SK-N-SH treated with all-trans-retinoic acid at 6 μM for 48 hours (cell line): ENCODE measurements at regions not wholly inside any gene's neighbourhood (a gene's known extent, or its start where the extent isn't known, plus 50 kb on each side); places are given as distances from the start of the nearest gene placed in this dataset.

ENCODE experiments used
- ATAC-seq: fragments of 200-7000 bp; cut with Tn5 transposase; 3 replicates; pipeline ENCODE4 v1.9.1; 2020; ENCODE audit warnings: mild to moderate bottlenecking, moderate library complexity
- ARNTL ChIP-seq: fragments of 450-650 bp; formaldehyde crosslinking; IDR thresholded peaks from 2 replicates; pipeline ENCODE4 v1.5.0; 2020; ENCODE audit warnings: low read depth, mild to moderate bottlenecking, moderate library complexity, borderline replicate concordance
- BACH2 ChIP-seq: fragments of 250-450 bp; sonication (Bioruptor Pico); IDR thresholded peaks from 2 replicates; pipeline ENCODE4 v1.9.0; 2021; ENCODE audit warnings: mild to moderate bottlenecking, borderline replicate concordance
- CSDC2 ChIP-seq: fragments of 250-450 bp; sonication (Bioruptor Pico); IDR thresholded peaks from 2 replicates; pipeline ENCODE4 v1.5.0; 2020; ENCODE audit warnings: mild to moderate bottlenecking, moderate library complexity
- ESRRG ChIP-seq: fragments of 250-450 bp; sonication (Bioruptor Pico); IDR thresholded peaks from 2 replicates; pipeline ENCODE4 v1.6.1; 2021; ENCODE audit warnings: mild to moderate bottlenecking
- GLIS3 ChIP-seq: fragments of 250-450 bp; sonication (Bioruptor Pico); IDR thresholded peaks from 2 replicates; pipeline ENCODE4 v1.5.0; 2020; ENCODE audit warnings: mild to moderate bottlenecking, moderate library complexity
- ISL1 ChIP-seq: fragments of 250-450 bp; sonication (Bioruptor Pico); IDR thresholded peaks from 2 replicates; pipeline ENCODE4 v2.1.2; 2022; ENCODE audit warnings: mild to moderate bottlenecking, moderate library complexity
- OSR1 ChIP-seq: fragments of 250-450 bp; sonication (Bioruptor Pico); IDR thresholded peaks from 2 replicates; pipeline ENCODE4 v1.8.0; 2022; ENCODE audit warnings: moderate library complexity, mild to moderate bottlenecking, inconsistent platforms
- PPARA ChIP-seq: fragments of 250-450 bp; sonication (Bioruptor Pico); IDR thresholded peaks from 2 replicates; pipeline ENCODE4 v1.5.0; 2020; ENCODE audit warnings: mild to moderate bottlenecking, borderline replicate concordance
- RARB ChIP-seq: fragments of 250-450 bp; sonication (Bioruptor Pico); IDR thresholded peaks from 2 replicates; pipeline ENCODE4 v1.8.0; 2021; ENCODE audit warnings: mild to moderate bottlenecking, moderate library complexity
- SNAI2 ChIP-seq: fragments of 250-450 bp; sonication (Bioruptor Pico); IDR thresholded peaks from 2 replicates; pipeline ENCODE4 v1.5.0; 2020; ENCODE audit warnings: mild to moderate bottlenecking, moderate library complexity
- TCF4 ChIP-seq: fragments of 250-450 bp; sonication (Bioruptor Pico); IDR thresholded peaks from 2 replicates; pipeline ENCODE4 v1.8.0; 2021; ENCODE audit warnings: mild to moderate bottlenecking, moderate library complexity, borderline replicate concordance
- TOX ChIP-seq: fragments of 250-450 bp; sonication (Bioruptor Pico); IDR thresholded peaks from 2 replicates; pipeline ENCODE4 v1.8.0; 2021; ENCODE audit warnings: mild to moderate bottlenecking, moderate library complexity, borderline replicate concordance
- ZC3H10 ChIP-seq: fragments of 250-450 bp; sonication (Bioruptor Pico); IDR thresholded peaks from 2 replicates; pipeline ENCODE4 v1.5.1; 2021; ENCODE audit warnings: mild to moderate bottlenecking, moderate library complexity
- ZFP3 ChIP-seq: fragments of 250-450 bp; sonication (Bioruptor Pico); IDR thresholded peaks from 2 replicates; pipeline ENCODE4 v1.5.0; 2020; ENCODE audit warnings: mild to moderate bottlenecking, moderate library complexity
- ZFP30 ChIP-seq: fragments of 450-650 bp; formaldehyde crosslinking; IDR thresholded peaks from 2 replicates; pipeline ENCODE4 v1.5.0; 2022; ENCODE audit warnings: mild to moderate bottlenecking, moderate library complexity
- ZNF565 ChIP-seq: fragments of 450-650 bp; formaldehyde crosslinking; conservative IDR thresholded peaks from 2 replicates; pipeline ENCODE4 v1.5.0; 2020; ENCODE audit warnings: low read depth, mild to moderate bottlenecking, moderate library complexity
- ZNF70 ChIP-seq: fragments of 450-650 bp; formaldehyde crosslinking; IDR thresholded peaks from 2 replicates; pipeline ENCODE4 v1.5.0; 2020; ENCODE audit warnings: mild to moderate bottlenecking, moderate library complexity
- ZNF8 ChIP-seq: fragments of 450-650 bp; formaldehyde crosslinking; IDR thresholded peaks from 2 replicates; pipeline ENCODE4 v1.5.0; 2020; ENCODE audit warnings: mild to moderate bottlenecking, moderate library complexity
- TF ChIP-seq, protein P1 (sequence below): fragments of 250-450 bp; sonication (Bioruptor Pico); IDR thresholded peaks from 2 replicates; pipeline ENCODE4 v1.8.0; 2021; ENCODE audit warnings: low read depth, mild to moderate bottlenecking, moderate library complexity, borderline replicate concordance
- TF ChIP-seq, protein P2 (sequence below): fragments of 250-450 bp; sonication (Bioruptor Pico); IDR thresholded peaks from 2 replicates; pipeline ENCODE4 v1.5.1; 2020; ENCODE audit warnings: low read depth, mild to moderate bottlenecking, moderate library complexity
- TF ChIP-seq, protein P3 (sequence below): fragments of 250-450 bp; sonication (Bioruptor Pico); IDR thresholded peaks from 2 replicates; pipeline ENCODE4 v1.5.1; 2021; ENCODE audit warnings: mild to moderate bottlenecking, moderate library complexity
- TF ChIP-seq, protein P4 (sequence below): fragments of 250-450 bp; sonication (Bioruptor Pico); IDR thresholded peaks from 2 replicates; pipeline ENCODE4 v1.8.0; 2020; ENCODE audit warnings: mild to moderate bottlenecking, moderate library complexity, borderline replicate concordance
- TF ChIP-seq, protein P5 (sequence below): fragments of 250-450 bp; sonication (Bioruptor Pico); IDR thresholded peaks from 2 replicates; pipeline ENCODE4 v1.5.0; 2020; ENCODE audit warnings: mild to moderate bottlenecking, moderate library complexity

DNA sequence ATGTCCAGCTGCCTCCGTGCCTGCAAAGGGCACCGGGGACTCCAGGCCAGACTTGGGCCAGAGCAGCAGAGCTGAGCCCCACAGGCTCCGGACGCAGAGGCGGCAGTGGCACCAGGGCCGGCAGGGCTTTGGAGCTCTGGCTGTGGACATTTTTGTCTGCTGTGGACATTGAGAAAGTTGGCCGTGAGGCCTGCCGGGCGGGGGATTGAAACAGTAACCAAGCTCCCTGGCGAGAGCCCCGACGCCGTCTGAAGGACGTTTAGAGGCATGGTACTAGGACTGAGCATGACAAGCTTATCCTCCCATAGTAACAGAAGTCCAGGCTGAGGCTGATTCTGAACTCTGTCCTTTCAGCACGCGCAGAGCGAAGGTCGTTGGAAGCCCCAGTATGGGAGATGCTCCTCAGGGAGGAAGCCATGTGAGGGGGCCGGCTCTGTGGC lies 323.8 kb downstream of the AMY1C start:
- TF ChIP-seq SNAI2 (CRISPR knock-in tag) (no peak), TCF4 (CRISPR knock-in tag) (no peak), ARNTL (CRISPR knock-in tag) (no peak), OSR1 (CRISPR knock-in tag) (no peak), PPARA (CRISPR knock-in tag) (no peak), ZFP30 (CRISPR knock-in tag) (no peak), ISL1 (no peak), ZFP3 (no peak), ZNF70 (no peak), TOX (CRISPR knock-in tag) (no peak), CSDC2 (CRISPR knock-in tag) (no peak)
- TF ChIP-seq, protein P1, sequence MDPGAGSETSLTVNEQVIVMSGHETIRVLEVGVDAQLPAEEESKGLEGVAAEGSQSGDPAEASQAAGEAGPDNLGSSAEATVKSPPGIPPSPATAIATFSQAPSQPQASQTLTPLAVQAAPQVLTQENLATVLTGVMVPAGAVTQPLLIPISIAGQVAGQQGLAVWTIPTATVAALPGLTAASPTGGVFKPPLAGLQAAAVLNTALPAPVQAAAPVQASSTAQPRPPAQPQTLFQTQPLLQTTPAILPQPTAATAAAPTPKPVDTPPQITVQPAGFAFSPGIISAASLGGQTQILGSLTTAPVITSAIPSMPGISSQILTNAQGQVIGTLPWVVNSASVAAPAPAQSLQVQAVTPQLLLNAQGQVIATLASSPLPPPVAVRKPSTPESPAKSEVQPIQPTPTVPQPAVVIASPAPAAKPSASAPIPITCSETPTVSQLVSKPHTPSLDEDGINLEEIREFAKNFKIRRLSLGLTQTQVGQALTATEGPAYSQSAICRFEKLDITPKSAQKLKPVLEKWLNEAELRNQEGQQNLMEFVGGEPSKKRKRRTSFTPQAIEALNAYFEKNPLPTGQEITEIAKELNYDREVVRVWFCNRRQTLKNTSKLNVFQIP (CRISPR knock-in tag), result no peak
- TF ChIP-seq, protein P2, sequence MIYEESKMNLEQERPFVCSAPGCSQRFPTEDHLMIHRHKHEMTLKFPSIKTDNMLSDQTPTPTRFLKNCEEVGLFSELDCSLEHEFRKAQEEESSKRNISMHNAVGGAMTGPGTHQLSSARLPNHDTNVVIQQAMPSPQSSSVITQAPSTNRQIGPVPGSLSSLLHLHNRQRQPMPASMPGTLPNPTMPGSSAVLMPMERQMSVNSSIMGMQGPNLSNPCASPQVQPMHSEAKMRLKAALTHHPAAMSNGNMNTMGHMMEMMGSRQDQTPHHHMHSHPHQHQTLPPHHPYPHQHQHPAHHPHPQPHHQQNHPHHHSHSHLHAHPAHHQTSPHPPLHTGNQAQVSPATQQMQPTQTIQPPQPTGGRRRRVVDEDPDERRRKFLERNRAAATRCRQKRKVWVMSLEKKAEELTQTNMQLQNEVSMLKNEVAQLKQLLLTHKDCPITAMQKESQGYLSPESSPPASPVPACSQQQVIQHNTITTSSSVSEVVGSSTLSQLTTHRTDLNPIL (CRISPR knock-in tag), result no peak
- TF ChIP-seq, protein P3, sequence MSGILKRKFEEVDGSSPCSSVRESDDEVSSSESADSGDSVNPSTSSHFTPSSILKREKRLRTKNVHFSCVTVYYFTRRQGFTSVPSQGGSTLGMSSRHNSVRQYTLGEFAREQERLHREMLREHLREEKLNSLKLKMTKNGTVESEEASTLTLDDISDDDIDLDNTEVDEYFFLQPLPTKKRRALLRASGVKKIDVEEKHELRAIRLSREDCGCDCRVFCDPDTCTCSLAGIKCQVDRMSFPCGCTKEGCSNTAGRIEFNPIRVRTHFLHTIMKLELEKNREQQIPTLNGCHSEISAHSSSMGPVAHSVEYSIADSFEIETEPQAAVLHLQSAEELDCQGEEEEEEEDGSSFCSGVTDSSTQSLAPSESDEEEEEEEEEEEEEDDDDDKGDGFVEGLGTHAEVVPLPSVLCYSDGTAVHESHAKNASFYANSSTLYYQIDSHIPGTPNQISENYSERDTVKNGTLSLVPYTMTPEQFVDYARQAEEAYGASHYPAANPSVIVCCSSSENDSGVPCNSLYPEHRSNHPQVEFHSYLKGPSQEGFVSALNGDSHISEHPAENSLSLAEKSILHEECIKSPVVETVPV (CRISPR knock-in tag), result no peak
- no peak for ATAC-seq

DNA sequence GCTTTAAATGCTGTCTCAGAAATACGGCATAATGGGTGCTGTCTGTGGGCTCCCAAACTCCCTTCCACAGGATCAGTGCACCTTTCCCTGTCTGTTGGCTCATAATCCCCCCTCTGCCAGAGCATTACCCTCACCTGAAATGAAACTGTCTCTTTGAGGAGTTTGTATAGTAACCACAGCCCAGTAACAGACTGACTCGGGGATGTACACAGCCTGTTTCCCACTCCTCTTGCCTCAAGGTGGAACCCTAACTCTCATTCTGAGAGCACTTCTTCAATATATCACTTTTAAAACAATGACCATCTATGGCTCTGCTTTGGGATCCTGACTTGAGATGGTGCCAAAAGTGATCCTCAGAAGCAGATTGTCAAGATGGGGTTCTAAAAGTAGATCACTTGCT lies 332.5 kb downstream of the AMY1C start:
- TF ChIP-seq ZFP30 (CRISPR knock-in tag), result no peak
- no peak for TF ChIP-seq CSDC2 (CRISPR knock-in tag)
- TF ChIP-seq ZC3H10 (CRISPR knock-in tag), result no peak
- no peak for TF ChIP-seq TCF4 (CRISPR knock-in tag)
- no peak for TF ChIP-seq RARB
- no peak for TF ChIP-seq GLIS3
- TF ChIP-seq BACH2, result no peak
- TF ChIP-seq, protein P4, sequence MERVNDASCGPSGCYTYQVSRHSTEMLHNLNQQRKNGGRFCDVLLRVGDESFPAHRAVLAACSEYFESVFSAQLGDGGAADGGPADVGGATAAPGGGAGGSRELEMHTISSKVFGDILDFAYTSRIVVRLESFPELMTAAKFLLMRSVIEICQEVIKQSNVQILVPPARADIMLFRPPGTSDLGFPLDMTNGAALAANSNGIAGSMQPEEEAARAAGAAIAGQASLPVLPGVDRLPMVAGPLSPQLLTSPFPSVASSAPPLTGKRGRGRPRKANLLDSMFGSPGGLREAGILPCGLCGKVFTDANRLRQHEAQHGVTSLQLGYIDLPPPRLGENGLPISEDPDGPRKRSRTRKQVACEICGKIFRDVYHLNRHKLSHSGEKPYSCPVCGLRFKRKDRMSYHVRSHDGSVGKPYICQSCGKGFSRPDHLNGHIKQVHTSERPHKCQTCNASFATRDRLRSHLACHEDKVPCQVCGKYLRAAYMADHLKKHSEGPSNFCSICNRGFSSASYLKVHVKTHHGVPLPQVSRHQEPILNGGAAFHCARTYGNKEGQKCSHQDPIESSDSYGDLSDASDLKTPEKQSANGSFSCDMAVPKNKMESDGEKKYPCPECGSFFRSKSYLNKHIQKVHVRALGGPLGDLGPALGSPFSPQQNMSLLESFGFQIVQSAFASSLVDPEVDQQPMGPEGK (CRISPR knock-in tag), result no peak
- TF ChIP-seq ARNTL (CRISPR knock-in tag), result no peak
- no peak for TF ChIP-seq ZNF70
- no peak for TF ChIP-seq SNAI2 (CRISPR knock-in tag)
- TF ChIP-seq ESRRG (CRISPR knock-in tag), result no peak
- TF ChIP-seq PPARA (CRISPR knock-in tag), result no peak
- no peak for TF ChIP-seq ZNF8 (CRISPR knock-in tag)
- TF ChIP-seq, protein P2 (CRISPR knock-in tag), result no peak
- no peak for TF ChIP-seq TOX (CRISPR knock-in tag)
- no peak for ATAC-seq

DNA sequence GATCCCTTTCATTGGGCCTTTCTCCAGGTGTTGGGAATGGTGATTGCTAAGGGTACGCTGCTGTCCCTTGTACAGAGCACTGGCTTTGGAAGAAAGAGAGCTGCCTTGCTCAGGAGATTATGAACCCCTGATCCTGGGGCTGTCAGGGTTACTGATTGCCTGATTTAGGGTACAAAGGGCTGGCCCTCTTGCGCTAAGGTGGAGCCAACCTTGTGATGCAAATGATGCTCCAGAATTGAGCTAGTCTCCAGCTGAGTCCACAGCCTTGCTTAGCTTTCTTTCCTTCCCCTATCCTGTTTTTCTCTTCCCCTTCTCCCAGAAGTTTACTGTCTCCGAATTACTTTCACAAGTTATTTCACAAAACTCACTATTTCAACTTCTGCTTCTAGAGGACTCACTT lies 334.7 kb downstream of the AMY1C start:
- TF ChIP-seq BACH2, result no peak
- no peak for TF ChIP-seq ZNF565 (CRISPR knock-in tag)
- no peak for TF ChIP-seq ARNTL (CRISPR knock-in tag)
- TF ChIP-seq, protein P1 (CRISPR knock-in tag), result no peak
- no peak for TF ChIP-seq ESRRG (CRISPR knock-in tag)
- TF ChIP-seq, protein P5, sequence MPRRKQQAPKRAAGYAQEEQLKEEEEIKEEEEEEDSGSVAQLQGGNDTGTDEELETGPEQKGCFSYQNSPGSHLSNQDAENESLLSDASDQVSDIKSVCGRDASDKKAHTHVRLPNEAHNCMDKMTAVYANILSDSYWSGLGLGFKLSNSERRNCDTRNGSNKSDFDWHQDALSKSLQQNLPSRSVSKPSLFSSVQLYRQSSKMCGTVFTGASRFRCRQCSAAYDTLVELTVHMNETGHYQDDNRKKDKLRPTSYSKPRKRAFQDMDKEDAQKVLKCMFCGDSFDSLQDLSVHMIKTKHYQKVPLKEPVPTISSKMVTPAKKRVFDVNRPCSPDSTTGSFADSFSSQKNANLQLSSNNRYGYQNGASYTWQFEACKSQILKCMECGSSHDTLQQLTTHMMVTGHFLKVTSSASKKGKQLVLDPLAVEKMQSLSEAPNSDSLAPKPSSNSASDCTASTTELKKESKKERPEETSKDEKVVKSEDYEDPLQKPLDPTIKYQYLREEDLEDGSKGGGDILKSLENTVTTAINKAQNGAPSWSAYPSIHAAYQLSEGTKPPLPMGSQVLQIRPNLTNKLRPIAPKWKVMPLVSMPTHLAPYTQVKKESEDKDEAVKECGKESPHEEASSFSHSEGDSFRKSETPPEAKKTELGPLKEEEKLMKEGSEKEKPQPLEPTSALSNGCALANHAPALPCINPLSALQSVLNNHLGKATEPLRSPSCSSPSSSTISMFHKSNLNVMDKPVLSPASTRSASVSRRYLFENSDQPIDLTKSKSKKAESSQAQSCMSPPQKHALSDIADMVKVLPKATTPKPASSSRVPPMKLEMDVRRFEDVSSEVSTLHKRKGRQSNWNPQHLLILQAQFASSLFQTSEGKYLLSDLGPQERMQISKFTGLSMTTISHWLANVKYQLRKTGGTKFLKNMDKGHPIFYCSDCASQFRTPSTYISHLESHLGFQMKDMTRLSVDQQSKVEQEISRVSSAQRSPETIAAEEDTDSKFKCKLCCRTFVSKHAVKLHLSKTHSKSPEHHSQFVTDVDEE (CRISPR knock-in tag), result no peak
- TF ChIP-seq RARB, result no peak
- TF ChIP-seq ZNF8 (CRISPR knock-in tag), result no peak
- TF ChIP-seq, protein P2 (CRISPR knock-in tag), result no peak
- TF ChIP-seq ZFP30 (CRISPR knock-in tag), result no peak
- TF ChIP-seq TOX (CRISPR knock-in tag), result no peak
- TF ChIP-seq CSDC2 (CRISPR knock-in tag), result no peak
- TF ChIP-seq PPARA (CRISPR knock-in tag), result no peak
- TF ChIP-seq ISL1, result no peak
- no peak for TF ChIP-seq ZC3H10 (CRISPR knock-in tag)
- ATAC-seq, result no peak
